IMR-90 (cell line): ENCODE measurements at regions not wholly inside any gene's neighbourhood (a gene's known extent, or its start where the extent isn't known, plus 50 kb on each side); places are given as distances from the start of the nearest gene placed in this dataset.

Experiments used
- ATAC-seq: fragments of 200-7000 bp; cut with Tn5 transposase; 2 replicates; pipeline ENCODE4 v1.9.1; 2020; ENCODE audit warnings: low read depth, mild to moderate bottlenecking, moderate library complexity
- BruUV-seq: library from RNA; stranded (reverse); fragments of 400-500 nt; replicated peaks from 2 replicates; lab custom pipeline; 2021; lab: Mats Ljungman, UMichigan
- CTCF ChIA-PET: fragments of 300-600 bp; formaldehyde crosslinking; extraction: SDS; loops from one replicate; lab custom pipeline; 2021; ENCODE audit warnings: antibody characterized with exemption; lab: Yijun Ruan, JAX
- POLR2A ChIA-PET: fragments of 300-600 bp; sonication (Branson Sonifier 250); formaldehyde crosslinking; loops from one replicate; lab custom pipeline; 2022; ENCODE audit warnings: antibody characterized with exemption; ENCODE audit not compliant: unreplicated experiment; lab: Charles Lee
- DNase-seq: peaks from one replicate; pipeline ENCODE4 v3.0.0; 2013
- H2AFZ ChIP-seq: replicated peaks from 2 replicates; pipeline ENCODE3; 2013; ENCODE audit warnings: low read length, mild to moderate bottlenecking; ENCODE audit not compliant: poor library complexity
- H2AK5ac ChIP-seq: 2 replicates; pipeline ENCODE4 v1.6.1; 2013; ENCODE audit warnings: low read depth, low read length, inconsistent platforms
- H2AK9ac ChIP-seq: replicated peaks from 2 replicates; pipeline ENCODE3; 2013; ENCODE audit warnings: mild to moderate bottlenecking, low read depth, low read length, moderate library complexity; ENCODE audit not compliant: poor library complexity
- H2BK120ac ChIP-seq: 2 replicates; pipeline ENCODE4 v1.6.1; 2013; ENCODE audit warnings: low read depth, low read length, inconsistent platforms
- H2BK15ac ChIP-seq: 3 replicates; pipeline ENCODE4 v1.6.1; 2013; ENCODE audit warnings: low read depth, low read length, inconsistent platforms
- H2BK20ac ChIP-seq: 2 replicates; pipeline ENCODE4 v1.6.1; 2013; ENCODE audit warnings: low read depth, mild to moderate bottlenecking, inconsistent platforms, low read length, moderate library complexity
- H2BK5ac ChIP-seq: 2 replicates; pipeline ENCODE4 v1.6.1; 2013; ENCODE audit warnings: mild to moderate bottlenecking, low read depth, low read length, inconsistent platforms; ENCODE audit not compliant: poor library complexity, severe bottlenecking
- H3K14ac ChIP-seq: replicated peaks from 2 replicates; pipeline ENCODE4 v1.6.1; 2013; ENCODE audit warnings: low read depth, low read length, inconsistent platforms
- H3K18ac ChIP-seq: 2 replicates; pipeline ENCODE4 v1.6.1; 2013; ENCODE audit warnings: low read depth, low read length, control low read depth
- H3K23ac ChIP-seq: 2 replicates; pipeline ENCODE4 v1.6.1; 2013; ENCODE audit warnings: low read depth, low read length, inconsistent platforms
- H3K27ac ChIP-seq: 2 replicates; pipeline ENCODE4 v1.5.1; 2013; ENCODE audit warnings: mild to moderate bottlenecking, control low read depth, low read length; ENCODE audit not compliant: insufficient read depth
- H3K27me3 ChIP-seq: 2 replicates; pipeline ENCODE4 v1.6.1; 2013; ENCODE audit warnings: low read length; ENCODE audit not compliant: control insufficient read depth, insufficient read depth
- H3K36me3 ChIP-seq: 2 replicates; pipeline ENCODE4 v1.6.1; 2013; ENCODE audit warnings: low read length, mixed read lengths; ENCODE audit not compliant: control insufficient read depth, insufficient read depth
- H3K4ac ChIP-seq: 2 replicates; pipeline ENCODE4 v1.6.1; 2013; ENCODE audit warnings: low read depth, low read length, inconsistent platforms
- H3K4me1 ChIP-seq: 2 replicates; pipeline ENCODE4 v1.6.1; 2013; ENCODE audit warnings: low read length, mixed read lengths; ENCODE audit not compliant: control insufficient read depth, insufficient read depth
- H3K4me2 ChIP-seq: 2 replicates; pipeline ENCODE4 v1.6.1; 2013; ENCODE audit warnings: low read depth, mild to moderate bottlenecking, control low read depth, low read length, moderate library complexity
- H3K4me3 ChIP-seq: 2 replicates; pipeline ENCODE4 v1.5.1; 2013; ENCODE audit warnings: low read depth, mild to moderate bottlenecking, control low read depth, low read length, moderate library complexity; ENCODE audit not compliant: insufficient read depth
- H3K56ac ChIP-seq: 2 replicates; pipeline ENCODE4 v1.6.1; 2013; ENCODE audit warnings: low read length, inconsistent platforms; ENCODE audit not compliant: insufficient read depth; ENCODE audit errors: extremely low read depth
- H3K79me1 ChIP-seq, 2 experiments: 2 replicates each; pipeline ENCODE4 v1.6.1; 2013; ENCODE audit warnings: low read length in 2 of 2, inconsistent platforms in 1 of 2, low read depth in 1 of 2
- H3K9ac ChIP-seq: 2 replicates; pipeline ENCODE4 v1.6.1; 2013; ENCODE audit warnings: low read depth, low read length, control low read depth
- H3K9me1 ChIP-seq: 2 replicates; pipeline ENCODE4 v1.6.1; 2013; ENCODE audit warnings: low read length, inconsistent platforms; ENCODE audit not compliant: insufficient read depth
- H3K9me3 ChIP-seq: 2 replicates; pipeline ENCODE4 v1.6.1; 2013; ENCODE audit warnings: low read length; ENCODE audit not compliant: control insufficient read depth, insufficient read depth
- H4K20me1 ChIP-seq: 2 replicates; pipeline ENCODE4 v1.6.1; 2013; ENCODE audit warnings: low read length, inconsistent platforms; ENCODE audit not compliant: insufficient read depth
- H4K5ac ChIP-seq: 2 replicates; pipeline ENCODE4 v1.6.1; 2013; ENCODE audit warnings: mild to moderate bottlenecking, low read depth, low read length, control low read depth
- H4K8ac ChIP-seq, 2 experiments: 2 replicates each; pipeline ENCODE4 v1.6.1; 2013; ENCODE audit warnings: low read depth in 2 of 2, low read length in 2 of 2, control low read depth in 1 of 2, inconsistent platforms in 1 of 2
- H4K91ac ChIP-seq: 2 replicates; pipeline ENCODE4 v1.6.1; 2013; ENCODE audit warnings: low read depth, low read length, inconsistent platforms; ENCODE audit not compliant: insufficient read depth
- CHD1 ChIP-seq: IDR thresholded peaks from 2 replicates; pipeline ENCODE4 v1.6.1; 2012; ENCODE audit warnings: low read depth, low read length, improper control_type of control experiment
- MAZ ChIP-seq: IDR thresholded peaks from 2 replicates; pipeline ENCODE4 v1.6.1; 2012; ENCODE audit warnings: low read depth, mild to moderate bottlenecking, low read length, improper control_type of control experiment, moderate library complexity, borderline replicate concordance
- POLR2A ChIP-seq: IDR thresholded peaks from 2 replicates; pipeline ENCODE4 v1.6.1; 2012; ENCODE audit warnings: mild to moderate bottlenecking, low read depth, low read length
- RCOR1 ChIP-seq: IDR thresholded peaks from 2 replicates; pipeline ENCODE4 v1.6.1; 2012; ENCODE audit warnings: mild to moderate bottlenecking, low read length, improper control_type of control experiment; ENCODE audit not compliant: insufficient replicate concordance
- WGBS, 2 experiments: methylation state at CpG; one replicate each; pipeline versions ENCODE4 v1.1.5 to v1.1.7; 2013; ENCODE audit warnings: missing lambda C conversion rate in 2 of 2; ENCODE audit not compliant: insufficient read length in 1 of 2; ENCODE audit errors: extremely low coverage in 2 of 2; 5-methylcytosine and 5-hydroxymethylcytosine counted together
- dilution Hi-C: fragments of 300-500 bp; cut with HindIII; formaldehyde crosslinking; loops from one replicate; pipeline ENCODE4 v1.14.3; 2018; ENCODE audit warnings: low sequenced_read_pairs; ENCODE audit not compliant: unreplicated experiment
- in situ Hi-C: fragments of 300-500 bp; cut with MboI; formaldehyde crosslinking; loops from 3 replicates; pipeline ENCODE4 v1.14.3; 2019; ENCODE audit warnings: low sequenced_read_pairs, inconsistent platforms, mixed read lengths
- intact Hi-C: fragments of 100-400 bp; cut with micrococcal nuclease; formaldehyde crosslinking; loops from 2 replicates; pipeline ENCODE4 v1.10.0; 2022
- TF ChIP-seq, protein P1 (sequence below): fragments of 150-350 bp; IDR thresholded peaks from 2 replicates; pipeline ENCODE4 v1.6.1; 2017; ENCODE audit warnings: mild to moderate bottlenecking, antibody characterized with exemption, low read length, low read depth

GRCh38 chrX:120795301-120795700, 80.4 kb downstream of the CT47B1 start:
- H3K27me3 ChIP-seq, result no peaks in the 10 kb centered on the region
- H3K9me1 ChIP-seq, result peaks cover 2% of the 10 kb centered on the region; the same call in 1 of the 2 replicates
- no CpG with 5 or more reads among the region's 2 CpGs for WGBS, 2 experiments
- dilution Hi-C loops, result no loop called here
- no peak overlapping the region for H2AK9ac ChIP-seq
- H3K9me3 ChIP-seq, result no peaks in the 10 kb centered on the region
- in situ Hi-C loops, result no loop called here
- H3K56ac ChIP-seq, result no peak overlapping the region
- H4K8ac ChIP-seq, result no peak overlapping the region
- no peak overlapping the region for H2BK120ac ChIP-seq
- H4K5ac ChIP-seq, result no peak overlapping the region
- no peak overlapping the region for H2AK5ac ChIP-seq
- intact Hi-C loops, result no loop called here
- H2BK5ac ChIP-seq, result no peak overlapping the region
- H4K91ac ChIP-seq, result no peak overlapping the region
- H3K18ac ChIP-seq, result no peak overlapping the region
- H3K9ac ChIP-seq, result no peak overlapping the region
- POLR2A ChIA-PET, result no interaction called here
- BruUV-seq, result no TSS peak
- no peak for DNase-seq
- H3K23ac ChIP-seq, result no peak overlapping the region
- H2AFZ ChIP-seq, result no peak overlapping the region
- H2BK20ac ChIP-seq, result no peak overlapping the region
- no peak overlapping the region for H3K4ac ChIP-seq
- H3K4me2 ChIP-seq, result no peak overlapping the region
- no peak overlapping the region for H3K27ac ChIP-seq
- no peak overlapping the region for H3K4me3 ChIP-seq
- H3K79me1 ChIP-seq, result no peaks in the 10 kb centered on the region
- TF ChIP-seq POLR2A (no peak), MAZ (no peak), CHD1 (no peak), RCOR1 (no peak)
- TF ChIP-seq, protein P1, sequence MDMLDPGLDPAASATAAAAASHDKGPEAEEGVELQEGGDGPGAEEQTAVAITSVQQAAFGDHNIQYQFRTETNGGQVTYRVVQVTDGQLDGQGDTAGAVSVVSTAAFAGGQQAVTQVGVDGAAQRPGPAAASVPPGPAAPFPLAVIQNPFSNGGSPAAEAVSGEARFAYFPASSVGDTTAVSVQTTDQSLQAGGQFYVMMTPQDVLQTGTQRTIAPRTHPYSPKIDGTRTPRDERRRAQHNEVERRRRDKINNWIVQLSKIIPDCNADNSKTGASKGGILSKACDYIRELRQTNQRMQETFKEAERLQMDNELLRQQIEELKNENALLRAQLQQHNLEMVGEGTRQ, result no peak
- no peaks in the 10 kb centered on the region for H3K36me3 ChIP-seq
- CTCF ChIA-PET, result no interaction called here
- no peaks in the 10 kb centered on the region for H4K20me1 ChIP-seq
- ATAC-seq, result no peak
- H2BK15ac ChIP-seq, result no peak overlapping the region
- no peak overlapping the region for H3K14ac ChIP-seq
- H3K4me1 ChIP-seq, result no peaks in the 10 kb centered on the region
